Colon (tissue), 2 donors: ENCODE measurements at regions not wholly inside any gene's neighbourhood (a gene's known extent, or its start where the extent isn't known, plus 50 kb on each side); places are given as distances from the start of the nearest gene placed in this dataset.
"Not testable (repeated sequence)": the region's sequence is repeated elsewhere in the genome, so short reads cannot be mapped to it uniquely, and the experiment has no call there.

Experiments
- FAIRE-seq: peaks from 2 replicates; lab custom pipeline; 2012; peaks lifted over from hg19 to GRCh38; lab: Jason Lieb, UNC
- donor health status: control.
- donor health status: control.

DNA sequence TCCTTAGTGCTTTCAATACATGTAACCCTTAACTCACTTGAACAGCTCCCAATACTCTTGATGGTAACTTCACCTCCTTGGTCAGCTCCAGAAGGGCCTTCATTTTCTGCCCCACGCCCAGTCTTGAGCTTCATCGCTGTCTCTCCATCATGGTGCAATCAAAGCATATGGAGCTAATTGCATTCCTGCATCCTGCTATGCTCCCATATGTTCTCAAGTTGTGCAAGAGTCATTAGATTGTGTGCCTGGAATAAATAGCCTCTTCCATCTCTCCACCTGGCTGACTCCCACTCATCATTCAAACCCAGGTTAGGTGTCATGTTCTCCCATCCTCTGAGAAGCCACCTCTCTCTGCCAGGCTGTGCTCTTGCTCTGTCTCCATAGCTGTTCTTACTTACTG, 364.5 kb upstream of the RGPD4 start:
- no peak for FAIRE-seq

DNA sequence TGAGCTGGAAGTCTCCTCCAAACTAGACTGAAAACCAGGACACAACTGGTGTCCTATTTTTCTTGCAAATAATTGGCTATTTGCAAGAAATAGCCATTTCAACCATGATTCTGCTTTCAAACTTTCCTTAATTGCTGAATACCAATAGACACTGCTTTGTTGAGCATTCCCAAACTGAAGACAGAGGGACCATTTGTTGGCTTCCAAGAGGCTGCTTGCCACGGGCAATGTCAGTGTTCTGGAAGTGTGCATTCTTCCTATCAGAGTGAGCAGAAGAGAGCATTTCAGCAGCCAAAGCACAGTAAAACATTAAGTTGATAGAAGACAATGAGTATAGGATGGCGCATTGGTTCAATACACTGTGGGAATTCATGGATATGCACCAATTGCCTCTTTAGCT, 360.5 kb upstream of the RGPD4 start:
- FAIRE-seq = no peak

GRCh38 chr2:107466984-107467773, 359.5 kb upstream of the RGPD4 start:
- no peak for FAIRE-seq

- no peak for FAIRE-seq
Observed at GRCh38 chr2:107469437-107469995, 357.2 kb upstream of the RGPD4 start.

- FAIRE-seq = no peak
Observed at GRCh38 chr2:107473150-107473549, 353.5 kb upstream of the RGPD4 start.

- no peak for FAIRE-seq
Observed at GRCh38 chr2:107475859-107476258, 350.8 kb upstream of the RGPD4 start.

DNA sequence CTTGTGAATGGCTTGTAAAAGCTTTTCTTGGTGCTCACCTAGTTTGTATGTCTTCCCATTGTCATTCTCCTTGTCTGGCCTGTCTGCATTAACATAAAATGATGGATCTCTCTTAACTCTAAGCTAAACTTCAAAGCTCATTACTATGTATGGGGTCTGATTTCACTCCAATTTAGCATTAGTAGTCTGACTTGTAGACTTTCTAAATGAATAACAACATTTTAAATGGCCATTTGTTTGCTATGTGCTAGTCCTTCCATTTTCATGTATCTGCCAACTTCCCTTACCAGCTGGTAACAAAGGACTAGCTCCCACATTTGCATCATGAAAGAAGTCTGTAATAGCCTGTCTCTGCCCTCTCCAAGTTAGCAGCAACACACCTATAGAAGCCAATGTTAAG, 324.2 kb upstream of the RGPD4 start:
- FAIRE-seq = no peak

DNA sequence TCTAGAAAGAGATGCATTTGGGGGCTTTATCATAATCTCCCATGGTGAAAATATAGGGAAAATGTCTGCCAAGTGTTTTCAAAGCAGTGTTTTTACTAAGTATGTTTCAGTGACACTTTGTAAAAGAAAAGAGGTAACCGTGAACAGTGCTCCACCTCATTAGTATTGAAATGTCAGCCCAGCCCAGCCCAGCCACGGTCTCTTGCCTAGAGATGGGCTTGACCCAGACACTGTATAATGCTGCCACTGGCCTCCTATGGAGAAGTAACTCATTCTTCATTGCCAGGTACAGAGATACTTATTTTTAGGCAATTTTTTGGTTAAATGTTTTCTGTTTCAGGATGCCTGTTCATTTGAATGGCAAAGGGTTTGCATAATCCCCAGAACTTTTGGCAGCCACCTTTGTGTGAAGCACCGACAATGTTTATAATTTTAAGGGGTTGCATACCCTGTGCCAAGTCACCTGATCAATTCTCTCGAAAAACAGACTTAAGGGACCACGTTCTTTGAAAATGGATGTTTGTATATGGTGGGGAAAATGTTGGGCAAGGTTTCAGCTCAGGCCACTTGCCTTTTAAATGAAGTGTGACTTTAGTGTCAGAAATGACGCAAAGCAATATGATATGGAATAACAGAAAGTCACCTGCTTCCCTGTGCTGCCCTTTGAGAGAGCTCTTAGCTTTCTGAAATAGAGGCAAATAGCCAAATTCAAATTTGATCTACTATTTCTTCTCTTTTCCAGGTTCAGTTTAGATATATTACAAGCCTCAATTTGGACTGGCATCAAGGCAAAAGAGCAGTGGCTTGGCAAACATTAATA, 314.5 kb upstream of the RGPD4 start:
- FAIRE-seq = no peak

GRCh38 chr2:107525406-107525805, 301.3 kb upstream of the RGPD4 start:
- no peak for FAIRE-seq

DNA sequence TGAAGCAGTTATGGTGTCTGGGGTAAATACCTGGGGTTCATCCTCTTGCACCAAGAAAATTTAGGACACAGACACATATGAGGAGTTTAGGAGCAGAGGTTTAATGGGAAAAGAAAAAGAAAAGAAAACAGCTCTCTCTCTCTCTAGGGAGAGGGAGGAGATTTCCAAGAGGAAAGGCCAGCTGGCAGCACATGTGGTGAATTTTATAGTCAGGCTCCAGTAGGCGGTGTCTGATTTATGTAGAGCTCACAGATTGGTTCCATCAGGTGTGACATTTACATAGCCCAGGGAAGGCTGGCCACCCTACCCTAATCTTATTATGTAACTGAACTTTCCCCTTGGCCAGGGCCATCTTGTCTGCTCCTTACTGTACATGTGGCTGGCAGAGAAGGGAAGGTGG, 297.5 kb upstream of the RGPD4 start:
- no peak for FAIRE-seq

DNA sequence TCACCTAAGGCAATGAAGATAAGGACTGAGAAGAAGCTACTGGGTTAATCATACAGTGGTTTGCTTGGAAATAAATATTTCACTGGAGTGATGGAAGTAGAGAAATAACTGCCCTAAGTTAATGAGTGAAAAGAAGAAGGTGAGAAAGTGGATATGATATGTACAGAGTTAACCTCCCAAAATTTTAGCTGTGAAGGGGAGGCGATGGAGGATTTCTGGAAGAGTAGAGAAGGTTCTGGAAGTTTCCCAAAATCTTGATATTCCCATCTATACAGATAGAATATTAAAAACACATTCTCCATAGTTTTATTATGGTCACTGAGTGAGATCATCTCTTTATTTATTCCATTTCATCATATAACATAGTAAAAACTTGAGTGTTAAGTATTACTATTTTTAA, 296.6 kb upstream of the RGPD4 start:
- no peak for FAIRE-seq

GRCh38 chr2:107534926-107535325, 291.8 kb upstream of the RGPD4 start:
- FAIRE-seq = no peak

- not testable (repeated sequence) for FAIRE-seq
Observed at GRCh38 chr2:107535905-107536689, 290.6 kb upstream of the RGPD4 start.

GRCh38 chr2:107542314-107542740, 284.4 kb upstream of the RGPD4 start:
- FAIRE-seq = no peak

DNA sequence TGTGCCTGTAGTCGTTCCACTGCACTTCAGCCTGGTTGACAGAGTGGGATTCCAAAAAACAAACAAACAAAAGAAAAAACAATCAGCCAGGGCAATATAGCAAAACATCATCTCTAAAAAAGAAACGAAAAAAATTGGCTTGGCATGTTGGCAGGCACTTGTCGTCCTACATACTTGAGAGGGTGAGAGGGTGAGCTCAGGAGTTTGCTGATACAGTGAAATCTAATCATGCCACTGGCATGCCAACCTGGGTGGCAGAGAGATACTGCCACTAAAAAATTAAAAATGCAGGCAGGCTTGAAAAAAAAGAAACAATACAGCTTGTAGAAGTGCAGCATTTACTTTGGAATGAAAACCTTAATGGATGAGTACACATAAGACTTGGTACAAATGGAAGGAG, 282.9 kb upstream of the RGPD4 start:
- no peak for FAIRE-seq

GRCh38 chr2:107545066-107545465, 281.6 kb upstream of the RGPD4 start:
- FAIRE-seq = no peak

DNA sequence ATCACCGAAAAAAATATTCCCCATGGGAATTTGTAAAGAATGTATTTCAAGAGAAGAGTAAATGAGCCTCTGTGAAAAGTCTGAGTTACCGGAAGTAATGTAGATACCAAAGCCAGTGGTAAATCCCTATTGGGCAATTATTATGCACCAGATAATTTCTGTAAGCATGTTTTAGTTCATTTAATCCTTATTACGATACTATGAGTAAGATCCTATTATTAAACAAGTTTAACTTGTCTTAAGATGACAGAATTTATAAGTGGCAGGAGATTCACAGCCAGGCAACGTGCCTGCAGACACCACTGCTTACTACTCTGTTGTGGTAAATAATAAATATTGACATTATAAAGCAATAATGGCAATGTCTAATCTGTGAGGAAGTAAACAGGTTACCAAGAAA, 280.8 kb upstream of the RGPD4 start:
- no peak for FAIRE-seq

DNA sequence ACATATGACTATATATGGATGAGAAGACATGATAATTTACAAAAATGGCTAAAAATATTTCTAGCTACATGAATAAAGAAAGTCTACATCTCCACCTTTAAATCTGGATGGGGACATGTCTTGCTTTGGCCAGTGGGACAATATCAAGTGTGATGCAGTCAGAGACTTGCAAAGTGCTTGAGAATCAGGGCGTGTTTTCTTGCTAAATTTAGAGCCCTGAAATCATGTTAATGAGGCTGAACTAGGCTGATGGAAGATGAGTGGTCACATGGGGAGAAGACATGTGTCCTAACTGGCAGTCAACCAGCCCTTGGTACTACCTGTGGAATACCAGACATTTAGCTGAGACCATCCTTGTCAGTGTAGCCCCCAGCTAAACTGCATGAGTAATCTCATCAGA, 278.5 kb upstream of the RGPD4 start:
- FAIRE-seq = no peak

- no peak for FAIRE-seq
Observed at GRCh38 chr2:107553046-107553445, 273.6 kb upstream of the RGPD4 start.

DNA sequence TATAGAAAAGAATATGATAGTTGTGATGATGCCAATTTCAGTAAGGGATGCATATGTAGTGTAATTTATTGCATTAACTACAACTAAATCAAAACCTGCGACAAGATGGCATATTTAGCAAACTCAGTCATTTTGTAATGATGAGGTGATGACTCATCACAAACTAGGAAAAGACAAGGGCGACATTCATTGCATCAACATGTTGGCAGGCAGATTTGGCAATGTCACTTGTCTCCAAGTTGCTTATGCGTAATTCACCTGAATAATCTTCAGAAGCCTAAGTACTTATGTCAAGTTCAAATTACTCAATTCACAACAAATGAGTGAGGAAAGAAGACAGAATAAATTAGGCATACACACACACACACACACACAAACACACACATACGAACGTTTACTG, 273.2 kb upstream of the RGPD4 start:
- no peak for FAIRE-seq

- FAIRE-seq = no peak
Observed at GRCh38 chr2:107556038-107556627, 270.6 kb upstream of the RGPD4 start.

DNA sequence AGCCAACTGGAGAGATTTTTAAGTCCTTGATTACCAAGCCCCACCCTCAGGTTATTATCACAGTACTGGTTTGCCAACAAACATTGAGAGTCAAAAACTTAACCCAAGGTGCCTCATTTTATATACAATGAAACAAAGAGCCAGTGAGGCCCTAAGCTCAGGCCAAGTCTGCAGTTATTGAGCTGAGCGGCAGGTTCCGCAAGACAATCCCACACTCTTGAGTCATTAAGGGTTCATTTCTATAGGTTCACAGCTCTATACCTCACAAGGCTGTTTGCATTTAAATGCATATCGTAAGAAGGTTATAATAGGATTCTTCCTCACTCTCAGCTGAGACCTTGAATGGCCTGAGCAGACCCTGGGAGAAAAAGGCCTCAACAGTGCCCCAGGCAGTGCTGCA, 268.4 kb upstream of the RGPD4 start:
- FAIRE-seq = no peak
